MCF 10A (cell line): ENCODE measurements at regions not wholly inside any gene's neighbourhood (a gene's known extent, or its start where the extent isn't known, plus 50 kb on each side); places are given as distances from the start of the nearest gene placed in this dataset.

Experiments
- BruUV-seq: library from RNA; stranded (reverse); fragments of 400-500 nt; replicated peaks from 2 replicates; lab custom pipeline; 2021; lab: Mats Ljungman, UMichigan
- CTCF ChIA-PET: fragments of 300-600 bp; sonication (Branson Sonifier 250); formaldehyde crosslinking; extraction: SDS; loops from one replicate; lab custom pipeline; 2021; ENCODE audit warnings: antibody characterized with exemption, inconsistent platforms; lab: Yijun Ruan, JAX
- POLR2A ChIA-PET: fragments of 300-600, 350-650 bp; sonication (Branson Sonifier 250); formaldehyde crosslinking; extraction: SDS; loops from one replicate; lab custom pipeline; 2020; ENCODE audit warnings: antibody characterized with exemption, inconsistent platforms; lab: Yijun Ruan, JAX
- DNase-seq: peaks from one replicate; pipeline ENCODE4 v3.0.0-alpha.2; 2018; ENCODE audit not compliant: unreplicated experiment
- H3K27ac Mint-ChIP-seq: one replicate; pipeline ENCODE4 v1.8.0; 2022; ENCODE audit warnings: mild to moderate bottlenecking, low read depth, mixed read lengths; ENCODE audit not compliant: unreplicated experiment
- H3K27me3 Mint-ChIP-seq: one replicate; pipeline ENCODE4 v1.8.0; 2022; ENCODE audit warnings: mixed read lengths; ENCODE audit not compliant: insufficient read depth, unreplicated experiment
- H3K36me3 Mint-ChIP-seq: one replicate; pipeline ENCODE4 v1.8.0; 2022; ENCODE audit warnings: mild to moderate bottlenecking, moderate library complexity, mixed read lengths; ENCODE audit not compliant: insufficient read depth, unreplicated experiment
- H3K4me1 Mint-ChIP-seq: one replicate; pipeline ENCODE4 v1.8.0; 2022; ENCODE audit warnings: mixed read lengths; ENCODE audit not compliant: insufficient read depth, unreplicated experiment
- H3K4me3 Mint-ChIP-seq: one replicate; pipeline ENCODE4 v1.8.0; 2022; ENCODE audit warnings: mild to moderate bottlenecking, moderate library complexity, mixed read lengths; ENCODE audit not compliant: unreplicated experiment
- H3K9me3 Mint-ChIP-seq: one replicate; pipeline ENCODE4 v1.8.0; 2022; ENCODE audit warnings: mixed read lengths; ENCODE audit not compliant: unreplicated experiment
- intact Hi-C: fragments of 100-400 bp; cut with micrococcal nuclease; formaldehyde crosslinking; loops from 2 replicates; pipeline ENCODE4 v1.14.1; 2022
- TF ChIP-seq, protein P1 (sequence below): fragments of 200-600 bp; IDR thresholded peaks from one replicate; pipeline ENCODE4 v1.8.0; 2022; ENCODE audit warnings: antibody characterized with exemption, mild to moderate bottlenecking; ENCODE audit not compliant: unreplicated experiment

GRCh38 chr6:147867433-147868226 is 359.1 kb downstream of the SAMD5 start:
- Mint-ChIP-seq H3K4me3 (no peak overlapping the region), H3K27me3 (no peaks in the 10 kb centered on the region), H3K4me1 (no peaks in the 10 kb centered on the region), H3K27ac (no peak overlapping the region), H3K9me3 (no peaks in the 10 kb centered on the region), H3K36me3 (no peaks in the 10 kb centered on the region)
- intact Hi-C loops, result no loop called here
- no TSS peak for BruUV-seq
- CTCF ChIA-PET, result no interaction called here
- TF ChIP-seq, protein P1, sequence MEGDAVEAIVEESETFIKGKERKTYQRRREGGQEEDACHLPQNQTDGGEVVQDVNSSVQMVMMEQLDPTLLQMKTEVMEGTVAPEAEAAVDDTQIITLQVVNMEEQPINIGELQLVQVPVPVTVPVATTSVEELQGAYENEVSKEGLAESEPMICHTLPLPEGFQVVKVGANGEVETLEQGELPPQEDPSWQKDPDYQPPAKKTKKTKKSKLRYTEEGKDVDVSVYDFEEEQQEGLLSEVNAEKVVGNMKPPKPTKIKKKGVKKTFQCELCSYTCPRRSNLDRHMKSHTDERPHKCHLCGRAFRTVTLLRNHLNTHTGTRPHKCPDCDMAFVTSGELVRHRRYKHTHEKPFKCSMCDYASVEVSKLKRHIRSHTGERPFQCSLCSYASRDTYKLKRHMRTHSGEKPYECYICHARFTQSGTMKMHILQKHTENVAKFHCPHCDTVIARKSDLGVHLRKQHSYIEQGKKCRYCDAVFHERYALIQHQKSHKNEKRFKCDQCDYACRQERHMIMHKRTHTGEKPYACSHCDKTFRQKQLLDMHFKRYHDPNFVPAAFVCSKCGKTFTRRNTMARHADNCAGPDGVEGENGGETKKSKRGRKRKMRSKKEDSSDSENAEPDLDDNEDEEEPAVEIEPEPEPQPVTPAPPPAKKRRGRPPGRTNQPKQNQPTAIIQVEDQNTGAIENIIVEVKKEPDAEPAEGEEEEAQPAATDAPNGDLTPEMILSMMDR, result no peak
- POLR2A ChIA-PET, result no interaction called here
- DNase-seq, result no peak

GRCh38 chr6:147868427-147869190 is 360.1 kb downstream of the SAMD5 start:
- no peaks in the 10 kb centered on the region for H3K9me3 Mint-ChIP-seq
- no peak overlapping the region for H3K27ac Mint-ChIP-seq
- TF ChIP-seq, protein P1, result no peak
- DNase-seq, result no peak
- BruUV-seq, result no TSS peak
- H3K27me3 Mint-ChIP-seq, result no peaks in the 10 kb centered on the region
- no peaks in the 10 kb centered on the region for H3K36me3 Mint-ChIP-seq
- no peak overlapping the region for H3K4me3 Mint-ChIP-seq
- intact Hi-C loops, result no loop called here
- ChIA-PET POLR2A (no interaction called here), CTCF (interaction anchor here (0.7 kb wide), 1 partner anchor 244 kb away, joined by 4 read pairs; no protein-coding TSS in a partner anchor)
- H3K4me1 Mint-ChIP-seq, result no peaks in the 10 kb centered on the region

- no peak for DNase-seq
- H3K4me1 Mint-ChIP-seq, result no peaks in the 10 kb centered on the region
- no TSS peak for BruUV-seq
- H3K27me3 Mint-ChIP-seq, result no peaks in the 10 kb centered on the region
- no peaks in the 10 kb centered on the region for H3K36me3 Mint-ChIP-seq
- no peak overlapping the region for H3K27ac Mint-ChIP-seq
- CTCF ChIA-PET, result interaction anchor here (0.7 kb wide), 1 partner anchor 243 kb away, joined by 4 read pairs; no protein-coding TSS in a partner anchor
- POLR2A ChIA-PET, result no interaction called here
- TF ChIP-seq, protein P1, result no peak
- H3K4me3 Mint-ChIP-seq, result no peak overlapping the region
- intact Hi-C loops, result no loop called here
- no peaks in the 10 kb centered on the region for H3K9me3 Mint-ChIP-seq
These were observed 360.7 kb downstream of the SAMD5 start for GRCh38 chr6:147869201-147869600.

GRCh38 chr6:147869869-147870268 is 361.4 kb downstream of the SAMD5 start:
- H3K4me1 Mint-ChIP-seq, result no peaks in the 10 kb centered on the region
- TF ChIP-seq, protein P1, result no peak
- H3K27ac Mint-ChIP-seq, result no peak overlapping the region
- POLR2A ChIA-PET, result no interaction called here
- no peak for DNase-seq
- no peaks in the 10 kb centered on the region for H3K36me3 Mint-ChIP-seq
- H3K27me3 Mint-ChIP-seq, result no peaks in the 10 kb centered on the region
- H3K9me3 Mint-ChIP-seq, result no peaks in the 10 kb centered on the region
- intact Hi-C loops, result no loop called here
- no TSS peak for BruUV-seq
- CTCF ChIA-PET, result no interaction called here
- H3K4me3 Mint-ChIP-seq, result no peak overlapping the region
